Neural progenitor cell (in vitro differentiated cells): ENCODE measurements at regions not wholly inside any gene's neighbourhood (a gene's known extent, or its start where the extent isn't known, plus 50 kb on each side); places are given as distances from the start of the nearest gene placed in this dataset.

Experiments used
- CTCF ChIP-seq: fragments of 200-600 bp; sonication (generic); IDR thresholded peaks from 2 replicates; pipeline ENCODE4 v1.5.1; 2017; ENCODE audit warnings: antibody characterized with exemption, mild to moderate bottlenecking
- EZH2 ChIP-seq: fragments of 200-600 bp; sonication (generic); IDR thresholded peaks from 2 replicates; pipeline ENCODE4 v1.6.1; 2017; ENCODE audit warnings: antibody characterized with exemption, mild to moderate bottlenecking, moderate library complexity

DNA sequence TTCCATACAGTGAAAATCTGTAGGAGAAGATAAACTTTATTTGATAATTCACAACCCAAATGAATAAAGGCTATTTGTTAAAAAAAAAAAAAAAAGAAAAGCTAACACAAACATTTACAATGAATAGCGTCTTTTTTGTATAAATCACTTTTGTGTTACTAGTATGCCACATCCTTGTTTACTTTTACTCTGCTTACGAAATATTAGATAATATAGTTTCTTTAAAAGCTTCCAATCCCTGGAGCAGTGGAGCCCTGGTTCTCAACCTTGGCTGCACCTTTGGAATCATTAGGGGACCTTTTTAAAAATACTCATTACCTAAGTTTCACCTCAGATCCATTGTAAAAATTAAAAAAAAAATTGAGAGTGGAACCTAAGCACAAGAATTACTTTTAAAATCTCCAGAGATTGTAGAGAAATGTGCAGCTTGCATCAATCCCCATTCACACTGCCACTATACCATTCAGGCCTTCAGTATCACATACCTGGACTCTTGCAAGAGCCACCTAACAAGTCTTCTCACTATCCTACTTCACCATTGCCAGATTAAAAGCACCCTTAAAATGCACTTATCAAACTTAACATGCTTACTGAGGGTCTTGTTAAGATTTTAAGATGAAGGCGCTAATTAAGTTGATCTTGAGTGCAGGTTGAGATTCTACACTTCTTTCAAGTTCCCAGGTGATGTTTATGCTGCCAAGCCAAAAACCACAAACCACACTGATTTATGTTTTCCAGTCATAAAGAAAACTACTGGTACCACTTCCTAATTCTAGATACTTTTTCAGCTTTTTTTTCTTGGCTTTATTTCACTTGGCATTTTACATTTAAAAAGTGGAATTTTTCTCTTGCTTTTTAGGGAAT is 59.7 kb upstream of the ZC3H15 start:
- TF ChIP-seq CTCF (no peak), EZH2 (no peak)
